GM18499 (cell line): ENCODE measurements at regions not wholly inside any gene's neighbourhood (a gene's known extent, or its start where the extent isn't known, plus 50 kb on each side); places are given as distances from the start of the nearest gene placed in this dataset.
"Not testable (repeated sequence)": the region's sequence is repeated elsewhere in the genome, so short reads cannot be mapped to it uniquely, and the experiment has no call there.

ENCODE experiments used
- ATAC-seq: cut with Tn5 transposase; IDR thresholded peaks from one replicate; pipeline ENCODE4 v1.9.1; 2021; ENCODE audit warnings: moderate number of reproducible peaks; ENCODE audit not compliant: insufficient read depth, unreplicated experiment

- ATAC-seq = no peak
Observed at GRCh38 chr2:34552337-34552736, 953.2 kb upstream of the FAM98A start.

- no peak for ATAC-seq
Observed at GRCh38 chr2:34549710-34550345, 950.7 kb upstream of the FAM98A start.

GRCh38 chr2:34547900-34548299 lies 948.8 kb upstream of the FAM98A start:
- no peak for ATAC-seq

- ATAC-seq = no peak
Observed at GRCh38 chr2:34547340-34547739, 948.2 kb upstream of the FAM98A start.

GRCh38 chr2:34545486-34546136 lies 946.5 kb upstream of the FAM98A start:
- no peak for ATAC-seq

GRCh38 chr2:34534761-34535160 lies 935.7 kb upstream of the FAM98A start:
- ATAC-seq = no peak

GRCh38 chr2:34534341-34534740 lies 935.2 kb upstream of the FAM98A start:
- ATAC-seq = no peak

GRCh38 chr2:34533585-34534183 lies 934.6 kb upstream of the FAM98A start:
- no peak for ATAC-seq

- no peak for ATAC-seq
Observed at GRCh38 chr2:34529965-34530364, 930.9 kb upstream of the FAM98A start.

GRCh38 chr2:34523958-34524514 lies 924.9 kb upstream of the FAM98A start:
- ATAC-seq = no peak

- no peak for ATAC-seq
Observed at GRCh38 chr2:34519659-34520058, 920.6 kb upstream of the FAM98A start.

GRCh38 chr2:34498561-34498960 lies 899.5 kb upstream of the FAM98A start:
- ATAC-seq = no peak

GRCh38 chr2:34494192-34494591 lies 895.1 kb upstream of the FAM98A start:
- not testable (repeated sequence) for ATAC-seq

- no peak for ATAC-seq
Observed at GRCh38 chr2:34492561-34493455, 893.7 kb upstream of the FAM98A start.

- ATAC-seq = no peak
Observed at GRCh38 chr2:34486965-34487364, 887.9 kb upstream of the FAM98A start.

GRCh38 chr2:34481542-34481941 lies 882.4 kb upstream of the FAM98A start:
- no peak for ATAC-seq

- no peak for ATAC-seq
Observed at GRCh38 chr2:34480366-34480765, 881.3 kb upstream of the FAM98A start.

- no peak for ATAC-seq
Observed at GRCh38 chr2:34475156-34475555, 876.1 kb upstream of the FAM98A start.

GRCh38 chr2:34474646-34475045 lies 875.5 kb upstream of the FAM98A start:
- no peak for ATAC-seq

- ATAC-seq = no peak
Observed at GRCh38 chr2:34447097-34447496, 848.0 kb upstream of the FAM98A start.

- no peak for ATAC-seq
Observed at GRCh38 chr2:34423301-34423700, 824.2 kb upstream of the FAM98A start.
